ENCODE measurements at regions not wholly inside any gene's neighbourhood (a gene's known extent, or its start where the extent isn't known, plus 50 kb on each side); places are given as distances from the start of the nearest gene placed in this dataset.

DNA sequence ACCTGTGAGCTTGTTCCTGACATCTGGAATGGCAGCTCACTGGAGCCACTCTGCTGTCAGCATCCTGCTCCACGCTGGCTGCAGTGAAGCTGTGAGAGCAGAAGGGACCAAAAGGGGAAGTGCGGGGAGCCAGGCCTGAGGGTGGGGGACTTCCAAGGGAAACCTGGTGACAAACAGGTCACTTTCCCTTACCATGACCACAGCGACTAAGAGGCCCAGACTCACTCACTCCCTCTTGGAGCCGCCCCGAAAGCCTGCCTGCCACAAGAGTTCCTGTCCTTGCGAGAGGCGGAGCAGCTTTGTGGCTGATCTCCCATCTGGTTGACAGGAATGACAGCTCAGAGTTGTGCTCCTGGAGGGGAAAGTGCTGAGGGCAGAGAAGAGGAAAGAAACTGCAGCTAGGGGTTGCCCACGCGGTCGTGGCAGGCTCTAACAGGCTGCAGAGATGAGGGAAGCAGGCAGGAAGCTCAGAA lies 183.8 kb upstream of the NTM start:
- Histone ChIP-seq H3K9ac (ENCODE audit: low read length) (no peak overlapping the region), H3K27me3 (ENCODE audit: insufficient read depth, low read length) (no peaks in the 10 kb centered on the region), H2AFZ (ENCODE audit: low read length) (no peak overlapping the region), H3K4me3 (ENCODE audit: low read depth, low read length, poor library complexity, severe bottlenecking) (no peak overlapping the region), H4K20me1 (ENCODE audit: insufficient read depth, low read length) (no peaks in the 10 kb centered on the region), H3K4me1 (ENCODE audit: insufficient read depth, low read length, severe bottlenecking) (no peaks in the 10 kb centered on the region), H3K9me3 (ENCODE audit: low read length) (no peaks in the 10 kb centered on the region), H3K9me2 (ENCODE audit: low read depth, low read length) (no peaks in the 10 kb centered on the region), H3K27ac (ENCODE audit: low read depth, low read length, poor library complexity, severe bottlenecking) (no peak overlapping the region), H3K79me2 (ENCODE audit: insufficient read depth, low read length) (no peaks in the 10 kb centered on the region), H3F3A (ENCODE audit: insufficient read depth, low read length) (no peaks in the 10 kb centered on the region), H3K36me3 (ENCODE audit: insufficient read depth, low read length) (no peaks in the 10 kb centered on the region), H3K4me2 (ENCODE audit: low read length) (no peak overlapping the region)
- TF ChIP-seq EZH2 (IDR thresholded peaks at IDR 0.05; ENCODE audit: borderline replicate concordance, low read length) = no peak
- TF ChIP-seq, protein P1, sequence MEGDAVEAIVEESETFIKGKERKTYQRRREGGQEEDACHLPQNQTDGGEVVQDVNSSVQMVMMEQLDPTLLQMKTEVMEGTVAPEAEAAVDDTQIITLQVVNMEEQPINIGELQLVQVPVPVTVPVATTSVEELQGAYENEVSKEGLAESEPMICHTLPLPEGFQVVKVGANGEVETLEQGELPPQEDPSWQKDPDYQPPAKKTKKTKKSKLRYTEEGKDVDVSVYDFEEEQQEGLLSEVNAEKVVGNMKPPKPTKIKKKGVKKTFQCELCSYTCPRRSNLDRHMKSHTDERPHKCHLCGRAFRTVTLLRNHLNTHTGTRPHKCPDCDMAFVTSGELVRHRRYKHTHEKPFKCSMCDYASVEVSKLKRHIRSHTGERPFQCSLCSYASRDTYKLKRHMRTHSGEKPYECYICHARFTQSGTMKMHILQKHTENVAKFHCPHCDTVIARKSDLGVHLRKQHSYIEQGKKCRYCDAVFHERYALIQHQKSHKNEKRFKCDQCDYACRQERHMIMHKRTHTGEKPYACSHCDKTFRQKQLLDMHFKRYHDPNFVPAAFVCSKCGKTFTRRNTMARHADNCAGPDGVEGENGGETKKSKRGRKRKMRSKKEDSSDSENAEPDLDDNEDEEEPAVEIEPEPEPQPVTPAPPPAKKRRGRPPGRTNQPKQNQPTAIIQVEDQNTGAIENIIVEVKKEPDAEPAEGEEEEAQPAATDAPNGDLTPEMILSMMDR (IDR thresholded peaks at IDR 0.05; ENCODE audit: low read length) = no peak

DNA sequence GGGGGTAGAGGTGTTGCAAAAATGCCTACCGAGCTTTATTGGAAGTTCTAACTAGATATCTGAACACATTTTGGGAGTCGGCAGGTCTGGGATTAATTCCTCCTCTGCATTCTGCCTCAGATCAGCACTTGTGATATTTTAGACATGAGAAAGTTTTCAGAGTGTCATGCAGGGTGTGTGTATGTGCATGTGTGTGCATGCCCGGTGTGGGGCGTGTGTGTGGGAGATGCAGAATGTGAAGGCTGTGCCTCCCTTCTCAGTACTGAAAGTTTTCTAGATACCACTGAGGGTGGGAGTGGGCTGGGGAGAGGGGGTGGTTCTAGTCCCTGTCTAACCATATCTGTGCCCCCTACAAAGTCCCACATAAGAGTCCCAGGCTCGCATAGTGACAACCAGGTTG lies 180.0 kb upstream of the NTM start:
- Histone ChIP-seq H3K9me2 (ENCODE audit: low read depth, low read length) (no peaks in the 10 kb centered on the region), H3F3A (ENCODE audit: insufficient read depth, low read length) (no peaks in the 10 kb centered on the region), H2AFZ (ENCODE audit: low read length) (no peak overlapping the region), H3K27ac (ENCODE audit: low read depth, low read length, poor library complexity, severe bottlenecking) (no peak overlapping the region), H3K4me1 (ENCODE audit: insufficient read depth, low read length, severe bottlenecking) (no peaks in the 10 kb centered on the region), H3K27me3 (ENCODE audit: insufficient read depth, low read length) (no peaks in the 10 kb centered on the region), H3K4me2 (ENCODE audit: low read length) (no peak overlapping the region), H3K36me3 (ENCODE audit: insufficient read depth, low read length) (no peaks in the 10 kb centered on the region), H3K9ac (ENCODE audit: low read length) (no peak overlapping the region), H3K9me3 (ENCODE audit: low read length) (no peaks in the 10 kb centered on the region), H3K4me3 (ENCODE audit: low read depth, low read length, poor library complexity, severe bottlenecking) (no peak overlapping the region), H4K20me1 (ENCODE audit: insufficient read depth, low read length) (no peaks in the 10 kb centered on the region), H3K79me2 (ENCODE audit: insufficient read depth, low read length) (no peaks in the 10 kb centered on the region)
- TF ChIP-seq EZH2 (IDR thresholded peaks at IDR 0.05; ENCODE audit: borderline replicate concordance, low read length) = no peak
- TF ChIP-seq, protein P1 (IDR thresholded peaks at IDR 0.05; ENCODE audit: low read length) = no peak

DNA sequence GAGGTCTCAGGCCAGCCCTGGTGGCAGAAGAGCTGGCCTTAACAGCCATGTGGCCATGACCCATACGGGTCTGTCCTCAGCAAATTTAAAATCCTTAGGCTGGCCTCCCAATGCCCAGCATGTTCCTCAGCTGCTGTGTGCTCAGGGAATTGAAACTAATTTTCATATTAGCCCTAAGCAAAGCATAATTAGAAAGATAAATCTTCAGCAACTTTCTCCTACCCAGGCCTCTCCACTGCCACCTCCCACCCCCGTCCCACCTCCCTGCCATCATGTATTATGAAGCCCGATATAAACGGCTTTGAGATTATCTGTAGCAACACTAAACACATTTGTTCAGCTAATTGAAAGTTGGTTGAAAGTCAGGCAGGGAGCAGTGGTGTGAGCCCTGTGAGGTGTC lies 178.8 kb upstream of the NTM start:
- no peak overlapping the region for H2AFZ ChIP-seq (ENCODE audit: low read length)
- no peaks in the 10 kb centered on the region for H3K4me1 ChIP-seq (ENCODE audit: insufficient read depth, low read length, severe bottlenecking)
- H3K27ac ChIP-seq (ENCODE audit: low read depth, low read length, poor library complexity, severe bottlenecking) = no peak overlapping the region
- no peaks in the 10 kb centered on the region for H3F3A ChIP-seq (ENCODE audit: insufficient read depth, low read length)
- TF ChIP-seq, protein P1 (IDR thresholded peaks at IDR 0.05; ENCODE audit: low read length) = no peak
- no peak for TF ChIP-seq EZH2 (IDR thresholded peaks at IDR 0.05; ENCODE audit: borderline replicate concordance, low read length)
- H3K9me3 ChIP-seq (ENCODE audit: low read length) = no peaks in the 10 kb centered on the region
- no peaks in the 10 kb centered on the region for H3K27me3 ChIP-seq (ENCODE audit: insufficient read depth, low read length)
- no peaks in the 10 kb centered on the region for H3K9me2 ChIP-seq (ENCODE audit: low read depth, low read length)
- no peaks in the 10 kb centered on the region for H3K36me3 ChIP-seq (ENCODE audit: insufficient read depth, low read length)
- H3K4me3 ChIP-seq (ENCODE audit: low read depth, low read length, poor library complexity, severe bottlenecking) = no peak overlapping the region
- H3K9ac ChIP-seq (ENCODE audit: low read length) = no peak overlapping the region
- no peak overlapping the region for H3K4me2 ChIP-seq (ENCODE audit: low read length)
- no peaks in the 10 kb centered on the region for H3K79me2 ChIP-seq (ENCODE audit: insufficient read depth, low read length)
- no peaks in the 10 kb centered on the region for H4K20me1 ChIP-seq (ENCODE audit: insufficient read depth, low read length)

All from OCI-LY1 (cell line).